Tibial artery (tissue), 4 donors: ENCODE measurements at regions not wholly inside any gene's neighbourhood (a gene's known extent, or its start where the extent isn't known, plus 50 kb on each side); places are given as distances from the start of the nearest gene placed in this dataset.

Experiments
- DNase-seq, 2 donors: peaks; one replicate each; pipeline ENCODE4 v3.0.0-alpha.2; 2019
- H3K27ac ChIP-seq, 2 donors: fragments of 200-600 bp; sonication (generic) in 1 of 2; 1 replicate in 1 of 2; 2 replicates in 1 of 2; pipeline ENCODE4 v1.5.1; 2018 to 2019; ENCODE audit warnings: mild to moderate bottlenecking in 1 of 2
- H3K27me3 ChIP-seq, 2 donors: fragments of 200-600 bp; sonication (generic) in 1 of 2; one replicate each; pipeline versions ENCODE4 v1.5.1 to v1.6.0; 2016 to 2019
- H3K36me3 ChIP-seq, 3 donors: fragments of 200-600 bp; sonication (generic) in 2 of 3; one replicate each; pipeline ENCODE4 v1.5.1; 2016 to 2019; ENCODE audit warnings: mild to moderate bottlenecking in 2 of 3
- H3K4me1 ChIP-seq, 4 donors: fragments of 200-600 bp; sonication (generic) in 2 of 4; 1 replicate in 3 of 4; 2 replicates in 1 of 4; pipeline ENCODE4 v1.5.1; 2016 to 2019
- H3K4me3 ChIP-seq, 2 donors: fragments of 200-600 bp; sonication (generic) in 1 of 2; 1 replicate in 1 of 2; 2 replicates in 1 of 2; pipeline ENCODE4 v1.5.1; 2018 to 2019; ENCODE audit warnings: mild to moderate bottlenecking in 2 of 2
- H3K9me3 ChIP-seq, 3 donors: fragments of 200-600 bp; sonication (generic) in 1 of 3; one replicate each; pipeline ENCODE4 v1.5.1; 2016 to 2019
- CTCF ChIP-seq, 2 experiments: fragments of 200-600 bp in 1 of 2; fragments of 450-650 bp in 1 of 2; IDR thresholded peaks; one replicate each; pipeline ENCODE4 v1.5.1; 2017 to 2019; ENCODE audit warnings: antibody characterized with exemption in 2 of 2, mild to moderate bottlenecking in 1 of 2, moderate library complexity in 1 of 2
- intact Hi-C: fragments of 100-400 bp; cut with DNase I; formaldehyde crosslinking; loops from one replicate; pipeline ENCODE4 v1.15.0; 2023; ENCODE audit warnings: low total_unique reads

- intact Hi-C loops: no loop called here
- Histone ChIP-seq H3K9me3 (no peaks in the 10 kb centered on the region), H3K4me1 (no peaks in the 10 kb centered on the region), H3K4me3 (no peak overlapping the region), H3K27me3 (no peaks in the 10 kb centered on the region), H3K27ac (no peak overlapping the region), H3K36me3 (no peaks in the 10 kb centered on the region)
- TF ChIP-seq CTCF (IDR thresholded peaks at IDR 0.05): no peak
- DNase-seq: no peak
These were observed 373.9 kb upstream of the TSHZ3 start for GRCh38 chr19:31723101-31723500.

- TF ChIP-seq CTCF (IDR thresholded peaks at IDR 0.05): no peak
These were observed 375.8 kb upstream of the TSHZ3 start for GRCh38 chr19:31725051-31725450.

GRCh38 chr19:31727536-31727935, 378.3 kb upstream of the TSHZ3 start:
- intact Hi-C loops: no loop called here

More at GRCh38 chr19:31725051-31725450, 375.8 kb upstream of the TSHZ3 start:
- no peak for DNase-seq
- Histone ChIP-seq H3K9me3 (no peaks in the 10 kb centered on the region), H3K27me3 (no peaks in the 10 kb centered on the region), H3K4me1 (no peaks in the 10 kb centered on the region), H3K27ac (no peak overlapping the region), H3K36me3 (no peaks in the 10 kb centered on the region), H3K4me3 (no peak overlapping the region)
- intact Hi-C loops: no loop called here

GRCh38 chr19:31730270-31730669, 381.0 kb upstream of the TSHZ3 start:
- no peaks in the 10 kb centered on the region for H3K4me1 ChIP-seq
- no peaks in the 10 kb centered on the region for H3K27me3 ChIP-seq
- DNase-seq: no peak
- H3K4me3 ChIP-seq: no peak overlapping the region
- no peaks in the 10 kb centered on the region for H3K9me3 ChIP-seq
- intact Hi-C loops: no loop called here
- TF ChIP-seq CTCF (IDR thresholded peaks at IDR 0.05): no peak
- H3K27ac ChIP-seq: no peak overlapping the region
- no peaks in the 10 kb centered on the region for H3K36me3 ChIP-seq

More at GRCh38 chr19:31727536-31727935, 378.3 kb upstream of the TSHZ3 start:
- no peaks in the 10 kb centered on the region for H3K4me1 ChIP-seq
- no peak for TF ChIP-seq CTCF (IDR thresholded peaks at IDR 0.05)
- no peaks in the 10 kb centered on the region for H3K36me3 ChIP-seq
- DNase-seq: no peak
- no peak overlapping the region for H3K4me3 ChIP-seq
- no peaks in the 10 kb centered on the region for H3K27me3 ChIP-seq
- H3K27ac ChIP-seq: no peak overlapping the region
- no peaks in the 10 kb centered on the region for H3K9me3 ChIP-seq

GRCh38 chr19:31733591-31733990, 384.4 kb upstream of the TSHZ3 start:
- no peaks in the 10 kb centered on the region for H3K27me3 ChIP-seq
- intact Hi-C loops: no loop called here
- H3K9me3 ChIP-seq: no peaks in the 10 kb centered on the region
- no peak for TF ChIP-seq CTCF (IDR thresholded peaks at IDR 0.05)
- H3K4me3 ChIP-seq: no peak overlapping the region
- no peak for DNase-seq
- H3K36me3 ChIP-seq: no peaks in the 10 kb centered on the region
- no peak overlapping the region for H3K27ac ChIP-seq
- H3K4me1 ChIP-seq: no peaks in the 10 kb centered on the region

- H3K36me3 ChIP-seq: no peaks in the 10 kb centered on the region
These were observed 393.0 kb upstream of the TSHZ3 start for GRCh38 chr19:31742249-31742648.

More at GRCh38 chr19:31742249-31742648, 393.0 kb upstream of the TSHZ3 start:
- DNase-seq: no peak
- H3K9me3 ChIP-seq: no peaks in the 10 kb centered on the region
- intact Hi-C loops: no loop called here
- no peak for TF ChIP-seq CTCF (IDR thresholded peaks at IDR 0.05)
- H3K4me1 ChIP-seq: no peaks in the 10 kb centered on the region
- H3K27ac ChIP-seq: no peak overlapping the region
- no peak overlapping the region for H3K4me3 ChIP-seq
- H3K27me3 ChIP-seq: no peaks in the 10 kb centered on the region
